ENCODE measurements at regions not wholly inside any gene's neighbourhood (a gene's known extent, or its start where the extent isn't known, plus 50 kb on each side); places are given as distances from the start of the nearest gene placed in this dataset.

- no peak for TF ChIP-seq POLR2A (IDR thresholded peaks at IDR 0.05)
- TF ChIP-seq, protein P1, sequence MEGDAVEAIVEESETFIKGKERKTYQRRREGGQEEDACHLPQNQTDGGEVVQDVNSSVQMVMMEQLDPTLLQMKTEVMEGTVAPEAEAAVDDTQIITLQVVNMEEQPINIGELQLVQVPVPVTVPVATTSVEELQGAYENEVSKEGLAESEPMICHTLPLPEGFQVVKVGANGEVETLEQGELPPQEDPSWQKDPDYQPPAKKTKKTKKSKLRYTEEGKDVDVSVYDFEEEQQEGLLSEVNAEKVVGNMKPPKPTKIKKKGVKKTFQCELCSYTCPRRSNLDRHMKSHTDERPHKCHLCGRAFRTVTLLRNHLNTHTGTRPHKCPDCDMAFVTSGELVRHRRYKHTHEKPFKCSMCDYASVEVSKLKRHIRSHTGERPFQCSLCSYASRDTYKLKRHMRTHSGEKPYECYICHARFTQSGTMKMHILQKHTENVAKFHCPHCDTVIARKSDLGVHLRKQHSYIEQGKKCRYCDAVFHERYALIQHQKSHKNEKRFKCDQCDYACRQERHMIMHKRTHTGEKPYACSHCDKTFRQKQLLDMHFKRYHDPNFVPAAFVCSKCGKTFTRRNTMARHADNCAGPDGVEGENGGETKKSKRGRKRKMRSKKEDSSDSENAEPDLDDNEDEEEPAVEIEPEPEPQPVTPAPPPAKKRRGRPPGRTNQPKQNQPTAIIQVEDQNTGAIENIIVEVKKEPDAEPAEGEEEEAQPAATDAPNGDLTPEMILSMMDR (IDR thresholded peaks at IDR 0.05) = no peak
These were observed 224.7 kb downstream of the GLRX3 start for GRCh38 chr10:130360826-130361311.
